H9 (cell line): ENCODE measurements at regions not wholly inside any gene's neighbourhood (a gene's known extent, or its start where the extent isn't known, plus 50 kb on each side); places are given as distances from the start of the nearest gene placed in this dataset.

Experiments
- DNase-seq: peaks from one replicate; pipeline ENCODE4 v3.0.0-alpha.2; 2017
- H2AFZ ChIP-seq: one replicate; pipeline ENCODE4 v1.6.1; 2013; ENCODE audit warnings: mild to moderate bottlenecking, low read length, control low read depth, moderate library complexity
- H2AK5ac ChIP-seq: 2 replicates; pipeline ENCODE4 v1.6.1; 2013; ENCODE audit warnings: low read length, control low read depth, mixed read lengths; ENCODE audit not compliant: insufficient read length
- H2BK120ac ChIP-seq: one replicate; pipeline ENCODE4 v1.6.1; 2013; ENCODE audit warnings: low read depth, mild to moderate bottlenecking, low read length, control low read depth, inconsistent platforms; ENCODE audit not compliant: poor library complexity, severe bottlenecking
- H2BK12ac ChIP-seq: 2 replicates; pipeline ENCODE4 v1.6.1; 2013; ENCODE audit warnings: low read length, control low read depth, mixed read lengths, low read depth; ENCODE audit not compliant: insufficient read length
- H2BK15ac ChIP-seq: 2 replicates; pipeline ENCODE4 v1.6.1; 2013; ENCODE audit warnings: low read depth, low read length, control low read depth
- H2BK20ac ChIP-seq: one replicate; pipeline ENCODE4 v1.6.1; 2013; ENCODE audit warnings: low read depth, mild to moderate bottlenecking, low read length, control low read depth, inconsistent platforms; ENCODE audit not compliant: poor library complexity, severe bottlenecking
- H2BK5ac ChIP-seq: 2 replicates; pipeline ENCODE4 v1.6.1; 2013; ENCODE audit warnings: low read length, control low read depth, mixed read lengths; ENCODE audit not compliant: insufficient read length
- H3K14ac ChIP-seq: 2 replicates; pipeline ENCODE4 v1.6.1; 2013; ENCODE audit warnings: low read length, control low read depth; ENCODE audit not compliant: insufficient read depth
- H3K18ac ChIP-seq: 2 replicates; pipeline ENCODE4 v1.6.1; 2013; ENCODE audit warnings: low read depth, mild to moderate bottlenecking, mixed read lengths, low read length, control low read depth; ENCODE audit not compliant: insufficient read length
- H3K23ac ChIP-seq: 2 replicates; pipeline ENCODE4 v1.6.1; 2013; ENCODE audit warnings: low read length, control low read depth, mixed read lengths, low read depth; ENCODE audit not compliant: insufficient read length
- H3K23me2 ChIP-seq: 2 replicates; pipeline ENCODE4 v1.6.1; 2013; ENCODE audit warnings: low read depth, mild to moderate bottlenecking, mixed read lengths, low read length, control low read depth; ENCODE audit not compliant: insufficient read length, poor library complexity, severe bottlenecking
- H3K27ac ChIP-seq: 2 replicates; pipeline ENCODE4 v1.5.1; 2013; ENCODE audit warnings: low read length, control low read depth, mixed read lengths, low read depth; ENCODE audit not compliant: insufficient read length
- H3K27me3 ChIP-seq: 2 replicates; pipeline ENCODE4 v1.6.1; 2013; ENCODE audit warnings: low read length, control low read depth, inconsistent platforms; ENCODE audit not compliant: insufficient read depth
- H3K4ac ChIP-seq: 2 replicates; pipeline ENCODE4 v1.6.1; 2013; ENCODE audit warnings: low read depth, mild to moderate bottlenecking, control low read depth, inconsistent platforms, low read length, moderate library complexity
- H3K4me1 ChIP-seq: 2 replicates; pipeline ENCODE4 v1.6.1; 2013; ENCODE audit warnings: low read length, control low read depth, inconsistent platforms; ENCODE audit not compliant: insufficient read depth
- H3K4me2 ChIP-seq: 2 replicates; pipeline ENCODE4 v1.6.1; 2013; ENCODE audit warnings: low read length, control low read depth, mixed read lengths; ENCODE audit not compliant: insufficient read length, insufficient read depth
- H3K56ac ChIP-seq: 2 replicates; pipeline ENCODE4 v1.6.1; 2013; ENCODE audit warnings: low read depth, mild to moderate bottlenecking, mixed read lengths, low read length, control low read depth; ENCODE audit not compliant: insufficient read length
- H3K79me1 ChIP-seq: 2 replicates; pipeline ENCODE4 v1.6.1; 2013; ENCODE audit warnings: low read depth, mild to moderate bottlenecking, moderate library complexity, low read length, control low read depth, inconsistent platforms; ENCODE audit not compliant: insufficient read depth, poor library complexity, severe bottlenecking
- H3K79me2 ChIP-seq: 2 replicates; pipeline ENCODE4 v1.6.1; 2013; ENCODE audit warnings: low read length, control low read depth, inconsistent platforms; ENCODE audit not compliant: insufficient read depth
- H3K9ac ChIP-seq: 2 replicates; pipeline ENCODE4 v1.6.1; 2013; ENCODE audit warnings: low read length, control low read depth, mixed read lengths; ENCODE audit not compliant: insufficient read length; ENCODE audit errors: extremely low read depth
- H3K9me3 ChIP-seq: one replicate; pipeline ENCODE4 v1.6.1; 2013; ENCODE audit warnings: low read depth, low read length, inconsistent platforms; ENCODE audit not compliant: control insufficient read depth
- H3T11ph ChIP-seq: one replicate; pipeline ENCODE4 v1.6.1; 2013; ENCODE audit warnings: mild to moderate bottlenecking, low read length, control low read depth, inconsistent platforms
- H4K20me1 ChIP-seq: one replicate; pipeline ENCODE4 v1.6.1; 2013; ENCODE audit not compliant: control insufficient read depth, insufficient read length, insufficient read depth
- H4K5ac ChIP-seq: 2 replicates; pipeline ENCODE4 v1.6.1; 2013; ENCODE audit warnings: low read depth, mild to moderate bottlenecking, mixed read lengths, low read length, control low read depth; ENCODE audit not compliant: insufficient read length
- H4K8ac ChIP-seq: replicated peaks from 2 replicates; pipeline ENCODE4 v1.6.1; 2013; ENCODE audit warnings: low read length, control low read depth, mixed read lengths, low read depth; ENCODE audit not compliant: insufficient read length
- H4K91ac ChIP-seq: 2 replicates; pipeline ENCODE4 v1.6.1; 2013; ENCODE audit warnings: low read depth, mild to moderate bottlenecking, moderate library complexity, mixed read lengths, low read length, control low read depth; ENCODE audit not compliant: insufficient read length
- H3K27ac Mint-ChIP-seq, 3 experiments: 2 replicates in 2 of 3; 3 replicates in 1 of 3; pipeline ENCODE4 v1.8.0; 2020 to 2021; ENCODE audit warnings: mixed read lengths in 3 of 3, mild to moderate bottlenecking in 1 of 3, moderate library complexity in 1 of 3
- H3K27me3 Mint-ChIP-seq: 2 replicates; pipeline ENCODE4 v1.8.0; 2021; ENCODE audit warnings: low read depth, mild to moderate bottlenecking, moderate library complexity, mixed read lengths
- H3K36me3 Mint-ChIP-seq, 3 experiments: 2 replicates in 2 of 3; 3 replicates in 1 of 3; pipeline ENCODE4 v1.8.0; 2020 to 2021; ENCODE audit warnings: low read depth in 3 of 3, mixed read lengths in 3 of 3; ENCODE audit not compliant: insufficient read depth in 1 of 3
- H3K4me1 Mint-ChIP-seq, 2 experiments: 2 replicates each; pipeline ENCODE4 v1.8.0; 2020; ENCODE audit warnings: mixed read lengths in 2 of 2
- H3K4me3 Mint-ChIP-seq, 2 experiments: 2 replicates in 1 of 2; 3 replicates in 1 of 2; pipeline ENCODE4 v1.8.0; 2020 to 2021; ENCODE audit warnings: mild to moderate bottlenecking in 2 of 2, mixed read lengths in 2 of 2, moderate library complexity in 1 of 2
- H3K9me3 Mint-ChIP-seq, 2 experiments: 2 replicates in 1 of 2; 3 replicates in 1 of 2; pipeline ENCODE4 v1.8.0; 2020; ENCODE audit warnings: mild to moderate bottlenecking in 2 of 2, mixed read lengths in 2 of 2, moderate library complexity in 1 of 2
- CTCF ChIP-seq: fragments of 200-600 bp; sonication (generic); conservative IDR thresholded peaks from 3 replicates; pipeline ENCODE4 v1.8.0; 2021; ENCODE audit warnings: antibody characterized with exemption, mild to moderate bottlenecking
- WGBS: extraction: QIAGEN DNeasy Blood & Tissue Kit; methylation state at CpG from one replicate; pipeline ENCODE4 v1.1.7; 2013; ENCODE audit warnings: missing lambda C conversion rate, low lambda C conversion rate, mixed read lengths; ENCODE audit not compliant: insufficient read length; ENCODE audit errors: extremely low coverage; 5-methylcytosine and 5-hydroxymethylcytosine counted together

- no peak overlapping the region for H2BK12ac ChIP-seq
- no peak overlapping the region for H3K14ac ChIP-seq
- H3K23me2 ChIP-seq: no peaks in the 10 kb centered on the region
- H3K79me2 ChIP-seq: no peaks in the 10 kb centered on the region
- H2BK20ac ChIP-seq: no peak overlapping the region
- TF ChIP-seq CTCF: no peak
- no peak overlapping the region for H3K23ac ChIP-seq
- peaks cover 2% of the 10 kb centered on the region; the same call in 1 of the 2 replicates for H3K27me3 Mint-ChIP-seq
- no peak for DNase-seq
- H3K79me1 ChIP-seq: no peaks in the 10 kb centered on the region
- no peak overlapping the region for H3K27ac Mint-ChIP-seq
- H2BK120ac ChIP-seq: no peak overlapping the region
- H3K9me3 ChIP-seq: no peaks in the 10 kb centered on the region
- H3K56ac ChIP-seq: no peak overlapping the region
- H3K4ac ChIP-seq: no peak overlapping the region
- no peak overlapping the region for H4K91ac ChIP-seq
- no peaks in the 10 kb centered on the region for H3K9me3 Mint-ChIP-seq
- no peak overlapping the region for H3T11ph ChIP-seq
- H2BK5ac ChIP-seq: no peak overlapping the region
- no peak overlapping the region for H3K9ac ChIP-seq
- H3K27ac ChIP-seq: no peak overlapping the region
- no peak overlapping the region for H2AFZ ChIP-seq
- no peak overlapping the region for H2AK5ac ChIP-seq
- no peak overlapping the region for H3K4me2 ChIP-seq
- H4K8ac ChIP-seq: no peak overlapping the region
- H4K5ac ChIP-seq: no peak overlapping the region
- WGBS: no CpG with 5 or more reads among the region's 16 CpGs
- peaks cover 4% of the 10 kb centered on the region; the same call in 1 of the 2 replicates for H3K4me1 ChIP-seq
- H3K4me3 Mint-ChIP-seq: no peak overlapping the region
- H2BK15ac ChIP-seq: no peak overlapping the region
- H3K4me1 Mint-ChIP-seq: peaks cover 20 to 26% of the 10 kb centered on the region in 2 experiments
- no peaks in the 10 kb centered on the region for H4K20me1 ChIP-seq
- H3K18ac ChIP-seq: no peak overlapping the region
- H3K36me3 Mint-ChIP-seq: no peaks in the 10 kb centered on the region
- H3K27me3 ChIP-seq: no peaks in the 10 kb centered on the region
Observed at GRCh38 chr22:44429941-44430587, 68.0 kb downstream of the RTL6 start.
